Activated CD4-positive, alpha-beta T cell treated with anti-CD3 and anti-CD28 coated beads, Interleukin-2, Interleukin-6, amounts not matched to agents 100 ng/mL and 50 ng/mL, durations not matched to agents 16 hours and 8 hours (primary cell): ENCODE measurements at regions not wholly inside any gene's neighbourhood (a gene's known extent, or its start where the extent isn't known, plus 50 kb on each side); places are given as distances from the start of the nearest gene placed in this dataset.
"Not testable (repeated sequence)": the region's sequence is repeated elsewhere in the genome, so short reads cannot be mapped to it uniquely, and the experiment has no call there.

Experiments used
- DNase-seq: peaks from one replicate; pipeline ENCODE4 v3.0.0-alpha.2; 2020

DNA sequence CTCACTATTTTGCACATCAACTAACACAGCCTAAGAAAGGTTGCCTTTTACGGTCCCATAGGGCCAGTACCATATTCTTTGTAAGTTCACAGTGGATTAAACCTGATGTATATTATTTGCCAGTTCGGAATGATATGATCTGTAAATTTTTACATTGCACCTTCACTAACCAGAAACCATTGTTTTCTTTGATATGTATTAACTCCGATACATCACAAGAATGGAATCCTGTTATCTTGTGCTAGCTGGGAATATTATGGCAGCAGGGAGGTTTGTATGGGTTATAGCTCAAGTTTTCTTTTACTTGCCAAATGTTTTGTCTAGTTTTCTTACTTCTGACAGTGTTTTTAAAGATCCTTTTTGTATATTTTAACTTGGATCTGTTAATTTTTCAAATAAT lies 51.4 kb upstream of the S1PR1 start:
- DNase-seq, result no peak

DNA sequence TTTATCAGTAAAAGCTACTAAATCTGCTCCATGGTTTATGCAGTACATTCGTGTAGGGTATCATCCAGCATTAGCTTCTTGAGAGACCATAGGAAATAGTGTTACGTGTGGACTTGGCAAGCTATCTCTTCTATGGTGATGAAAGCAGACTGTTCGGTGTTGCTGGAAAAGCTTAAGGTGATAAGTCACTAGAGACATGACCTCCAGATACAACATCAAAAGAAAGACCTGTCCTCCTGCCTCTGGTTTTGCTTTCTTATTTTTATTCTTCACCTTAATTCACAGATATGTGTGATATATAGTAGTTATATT lies 53.5 kb upstream of the S1PR1 start:
- DNase-seq, result no peak

- DNase-seq, result no peak
These were observed 54.0 kb upstream of the S1PR1 start for GRCh38 chr1:101182627-101183387.

DNA sequence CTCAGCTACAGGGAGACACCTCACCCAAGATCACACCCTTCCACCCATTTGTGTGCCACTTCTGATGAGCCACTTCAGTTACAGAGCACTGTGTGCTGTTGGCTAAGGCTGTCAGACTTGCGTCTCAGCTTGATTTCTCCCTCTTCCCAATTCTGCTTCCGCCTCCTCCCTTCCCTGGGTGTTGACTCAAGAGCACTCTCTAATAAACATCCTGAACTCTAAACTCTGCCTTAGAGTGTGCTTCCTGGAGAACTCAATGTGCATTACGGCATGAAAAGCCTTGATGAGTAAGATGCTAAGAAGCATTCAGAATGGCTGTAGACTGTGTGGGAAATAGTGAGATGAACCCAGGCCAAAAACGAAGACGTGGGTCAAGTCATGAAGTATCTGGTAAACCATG lies 54.9 kb upstream of the S1PR1 start:
- DNase-seq, result no peak

DNA sequence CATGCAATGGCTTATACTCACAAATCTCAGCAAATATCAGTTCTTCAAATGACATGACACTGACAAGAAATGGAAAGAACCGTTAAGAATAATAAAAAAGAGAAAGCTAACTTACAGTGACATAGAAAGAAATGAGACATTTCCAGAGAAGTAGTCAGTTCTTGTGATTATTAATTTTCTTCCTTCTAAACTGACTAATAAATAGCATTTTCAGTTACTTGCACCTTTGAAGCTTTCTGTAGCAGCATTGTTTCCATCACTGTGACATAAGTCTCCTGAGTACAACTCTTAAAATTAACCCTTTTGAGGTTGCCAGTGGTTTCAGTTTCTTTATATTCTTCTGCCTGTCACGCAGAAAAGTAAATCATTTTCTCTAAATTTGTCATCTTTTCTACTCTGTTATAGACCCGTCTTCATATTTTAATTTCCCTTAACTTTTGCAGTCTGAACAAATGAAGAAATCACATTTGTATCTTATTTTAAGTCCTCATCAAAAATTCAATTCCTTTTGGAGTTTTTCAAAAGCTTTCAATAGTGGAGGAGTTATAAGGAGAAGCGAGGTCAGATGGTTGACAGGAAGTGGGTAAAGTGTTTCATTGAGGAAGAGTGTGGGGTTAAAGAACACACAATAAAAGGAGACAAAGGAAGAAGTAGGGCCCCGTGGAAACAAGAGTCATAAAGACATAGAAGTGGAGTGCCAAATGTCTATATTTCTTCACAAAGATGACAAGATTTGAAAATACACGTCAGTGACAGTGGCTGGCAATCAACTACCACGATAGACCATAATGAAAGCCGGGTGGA lies 57.9 kb upstream of the S1PR1 start:
- DNase-seq, result peak; percentile 91

DNA sequence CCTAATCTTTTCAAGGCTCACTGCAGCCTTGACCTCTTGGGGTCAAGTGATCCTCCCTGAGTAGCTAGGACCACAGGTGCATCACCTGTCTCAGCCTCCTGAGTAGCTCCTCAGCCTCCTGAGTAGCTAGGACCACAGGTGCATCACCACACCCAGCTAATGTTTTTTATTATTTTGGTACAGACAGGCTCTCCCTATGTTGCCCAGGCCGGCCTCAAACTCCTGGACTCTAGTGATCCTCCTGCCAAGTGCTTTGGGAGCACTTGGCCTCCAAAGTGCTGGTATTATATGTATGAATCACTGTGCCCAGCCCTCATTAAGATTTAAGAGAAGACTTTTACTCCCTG lies 58.5 kb upstream of the S1PR1 start:
- no peak for DNase-seq

- DNase-seq, result no peak
These were observed 60.9 kb upstream of the S1PR1 start for GRCh38 chr1:101175886-101176285.

DNA sequence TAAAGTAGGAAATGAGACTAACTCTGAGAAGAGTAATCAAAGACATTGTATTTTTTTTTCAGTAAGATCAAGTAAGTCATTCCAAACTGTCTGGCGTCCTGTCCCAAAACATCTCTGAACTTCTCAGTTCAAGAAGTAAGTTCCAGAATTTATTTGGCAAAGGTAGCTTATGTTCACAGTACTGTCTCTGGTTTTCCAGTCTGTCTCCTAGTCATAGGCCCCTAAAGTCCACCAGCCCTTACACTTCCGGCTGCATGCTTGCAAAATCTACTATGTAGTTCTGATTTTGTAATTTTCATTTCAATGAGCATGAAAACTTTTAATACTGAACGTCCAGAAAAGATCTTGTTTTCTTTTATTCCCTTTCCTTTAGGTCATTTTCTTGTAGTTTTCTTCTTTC lies 61.4 kb upstream of the S1PR1 start:
- DNase-seq, result no peak

DNA sequence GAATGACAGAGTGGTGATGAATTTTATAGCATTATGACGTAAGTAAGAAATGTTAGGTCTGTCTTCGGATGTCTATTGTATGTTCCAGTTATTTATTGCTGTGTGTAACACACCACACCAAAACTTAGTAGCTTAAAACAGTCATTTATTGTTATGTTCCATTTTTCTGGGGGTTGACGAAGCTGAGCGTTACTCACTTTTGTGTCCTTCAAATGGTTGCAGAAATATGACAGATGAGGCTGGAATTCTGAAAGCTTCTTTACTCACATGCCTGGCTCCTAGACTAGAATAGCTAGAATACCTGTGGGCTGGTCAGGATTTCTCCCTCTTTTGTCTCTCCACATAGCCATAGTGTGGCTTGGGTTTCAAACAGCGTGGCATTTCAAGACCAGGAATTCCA lies 62.1 kb upstream of the S1PR1 start:
- DNase-seq, result no peak

DNA sequence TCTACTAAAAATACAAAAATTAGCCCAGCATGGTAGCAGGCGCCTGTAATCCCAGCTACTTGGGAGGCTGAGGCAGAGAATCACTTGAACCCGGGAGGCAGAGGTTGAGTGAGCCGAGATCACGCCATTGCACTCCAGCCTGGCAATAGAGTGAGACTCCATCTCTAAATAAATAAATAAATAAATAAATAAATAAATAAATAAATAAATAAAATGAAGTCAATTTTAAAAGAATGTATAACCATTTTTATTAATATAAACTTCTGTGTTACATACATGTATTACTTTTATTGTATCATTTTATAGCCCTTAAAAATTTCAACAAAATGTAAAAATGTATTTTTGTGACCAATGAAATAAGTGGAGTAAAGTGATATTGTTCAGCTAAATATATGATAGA lies 62.5 kb upstream of the S1PR1 start:
- not testable (repeated sequence) for DNase-seq

DNA sequence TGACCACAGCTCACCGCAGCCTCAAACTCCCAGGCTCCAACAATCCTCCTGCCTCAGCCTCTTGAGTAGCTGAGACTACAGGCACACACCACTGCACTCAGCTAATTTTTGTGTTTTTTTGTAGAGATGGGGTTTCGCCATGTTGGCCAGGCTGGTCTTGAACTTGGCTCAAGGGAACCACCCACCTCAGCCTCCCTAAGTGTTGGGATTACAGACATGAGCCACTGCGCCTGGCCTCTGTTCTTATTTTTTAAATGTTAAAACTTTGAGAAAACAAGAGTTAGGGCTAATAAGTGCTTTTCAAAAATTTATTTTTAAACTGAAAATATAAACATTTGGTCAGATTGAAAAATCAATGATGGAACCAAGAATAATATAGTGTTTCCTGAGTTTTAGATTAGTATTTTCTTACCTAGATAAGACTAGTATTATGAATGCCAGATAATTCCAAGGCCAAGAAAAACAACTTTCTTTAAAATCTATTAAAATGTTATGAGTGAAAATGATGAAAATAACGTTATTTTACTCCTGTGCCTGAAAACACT lies 66.2 kb upstream of the S1PR1 start:
- no peak for DNase-seq

DNA sequence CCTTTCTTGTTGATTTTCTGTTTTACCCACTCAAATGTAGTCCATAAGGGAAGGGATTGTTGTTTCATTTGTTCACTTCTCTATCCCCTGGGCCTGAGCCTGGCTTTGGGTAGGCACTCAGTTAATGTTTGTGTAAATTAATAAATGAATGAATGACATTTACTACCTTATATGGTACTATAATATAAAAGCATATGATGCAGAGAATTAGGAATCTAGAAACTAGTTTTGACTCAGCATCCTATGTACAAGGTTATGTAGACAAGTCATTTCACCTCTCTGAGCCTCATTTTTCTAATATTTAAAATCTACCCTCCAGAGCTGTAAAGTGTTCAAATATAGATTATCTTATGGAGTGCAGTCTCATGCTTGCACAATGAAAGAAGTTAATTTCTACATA lies 68.9 kb upstream of the S1PR1 start:
- DNase-seq, result peak; percentile 64

DNA sequence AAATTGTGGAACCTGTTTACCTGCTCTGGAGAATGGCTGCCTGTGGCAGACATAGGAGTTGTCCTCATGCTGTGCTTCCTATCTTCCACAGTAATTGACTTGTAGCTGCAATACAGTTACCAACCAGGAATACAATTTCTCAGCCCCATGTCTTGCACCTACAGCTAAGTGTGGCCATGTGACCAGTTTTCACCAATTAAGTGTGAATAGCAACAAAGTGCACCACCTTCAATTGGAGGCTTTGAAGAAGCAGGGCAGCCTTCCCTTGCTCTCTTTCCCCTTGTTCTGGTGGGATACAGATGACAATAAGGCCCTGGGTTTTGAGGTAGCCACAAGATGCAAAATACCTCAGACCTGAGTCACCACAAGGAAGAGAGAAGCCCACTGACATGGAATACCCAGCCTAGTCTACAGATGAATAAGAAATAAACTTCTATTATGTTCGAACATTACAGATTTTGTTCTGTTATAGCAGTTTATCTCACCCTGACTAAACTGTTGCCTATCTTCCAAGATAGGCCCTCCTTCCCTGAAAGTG lies 70.2 kb upstream of the S1PR1 start:
- no peak for DNase-seq

GRCh38 chr1:101165954-101166353 lies 70.9 kb upstream of the S1PR1 start:
- DNase-seq, result no peak

- DNase-seq, result no peak
These were observed 71.3 kb upstream of the S1PR1 start for GRCh38 chr1:101165532-101165931.

GRCh38 chr1:101164776-101165175 lies 72.0 kb upstream of the S1PR1 start:
- DNase-seq, result no peak

DNA sequence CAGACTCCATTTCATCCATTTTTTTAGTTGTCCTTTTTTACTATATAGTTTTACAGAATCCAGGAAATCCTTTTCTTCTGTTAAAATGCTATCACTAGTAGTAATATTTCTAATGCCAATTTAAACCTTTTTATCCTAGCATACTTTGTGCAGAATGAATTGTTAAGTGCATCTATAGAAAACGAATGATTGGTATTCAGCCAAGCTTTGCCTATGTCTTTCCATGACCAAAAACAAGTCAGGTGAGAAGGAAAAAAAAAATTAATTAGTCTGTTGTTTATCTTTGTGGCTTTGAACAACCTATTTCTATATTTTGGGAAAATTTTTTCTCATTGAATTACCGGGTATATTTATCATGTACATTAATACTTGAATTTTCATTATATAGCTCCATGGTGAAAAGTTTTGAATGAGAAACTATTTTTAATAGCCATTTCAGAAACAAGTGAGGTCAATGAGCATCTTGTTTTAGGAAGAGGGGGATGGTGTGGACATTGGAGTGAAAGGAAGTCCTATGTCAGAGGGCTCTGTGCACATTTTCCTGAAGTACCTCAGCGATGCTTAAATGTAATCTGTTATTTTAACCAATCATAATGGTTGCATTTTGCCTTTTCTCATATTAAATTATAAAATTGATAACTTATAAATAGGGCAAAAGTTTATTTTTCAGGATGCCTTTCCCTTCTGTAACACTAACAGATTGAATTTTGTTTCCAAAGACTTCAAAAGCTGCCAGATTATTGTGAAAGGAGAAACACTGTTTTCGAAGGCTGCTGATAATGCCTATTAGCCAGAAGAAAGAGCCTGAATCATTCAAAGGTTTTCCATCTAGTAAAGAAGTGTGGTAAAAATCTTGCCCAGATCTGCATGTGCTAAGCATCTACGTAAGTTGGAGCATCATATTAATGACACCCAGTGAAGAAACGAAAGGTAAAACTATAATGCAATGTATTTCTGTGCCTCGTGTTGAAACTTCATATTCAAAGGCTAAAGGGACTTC lies 73.8 kb upstream of the S1PR1 start:
- no peak for DNase-seq

DNA sequence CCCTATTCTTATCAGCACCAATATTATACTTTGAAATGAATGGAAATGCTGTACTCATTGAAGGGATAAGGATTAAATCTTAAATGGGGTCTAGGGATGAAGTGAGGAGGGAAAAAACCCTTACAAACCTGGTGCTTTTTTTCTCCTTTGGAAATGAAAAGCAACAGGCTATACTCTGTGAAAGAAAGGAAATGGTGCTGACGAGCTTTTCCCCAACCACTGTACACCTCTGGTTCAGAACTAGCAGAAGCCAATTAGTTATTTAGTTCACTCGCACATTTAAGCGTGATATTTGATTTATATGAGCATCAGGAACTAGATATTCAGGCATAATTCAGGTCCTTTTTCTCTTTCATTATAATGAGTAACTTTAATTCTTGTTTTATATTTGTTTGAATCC lies 74.5 kb upstream of the S1PR1 start:
- no peak for DNase-seq

DNA sequence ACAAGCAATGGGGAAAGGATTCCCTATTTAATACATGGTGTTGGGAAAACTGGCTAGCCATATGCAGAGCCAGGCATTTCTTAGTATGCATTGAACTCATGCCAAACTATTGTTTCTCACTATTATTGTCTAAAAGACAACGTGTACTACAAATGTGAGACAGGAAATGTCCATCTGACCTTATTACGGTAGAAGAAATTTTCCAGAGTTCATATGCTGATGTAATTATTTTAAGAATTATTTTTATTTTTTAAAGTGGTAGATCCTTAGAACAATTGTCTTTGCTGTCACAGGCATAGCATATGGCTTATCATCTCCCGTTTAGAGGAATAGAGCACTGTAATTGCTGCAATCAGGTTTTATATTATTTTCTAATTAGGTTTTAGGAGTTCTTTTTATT lies 75.2 kb upstream of the S1PR1 start:
- no peak for DNase-seq

DNA sequence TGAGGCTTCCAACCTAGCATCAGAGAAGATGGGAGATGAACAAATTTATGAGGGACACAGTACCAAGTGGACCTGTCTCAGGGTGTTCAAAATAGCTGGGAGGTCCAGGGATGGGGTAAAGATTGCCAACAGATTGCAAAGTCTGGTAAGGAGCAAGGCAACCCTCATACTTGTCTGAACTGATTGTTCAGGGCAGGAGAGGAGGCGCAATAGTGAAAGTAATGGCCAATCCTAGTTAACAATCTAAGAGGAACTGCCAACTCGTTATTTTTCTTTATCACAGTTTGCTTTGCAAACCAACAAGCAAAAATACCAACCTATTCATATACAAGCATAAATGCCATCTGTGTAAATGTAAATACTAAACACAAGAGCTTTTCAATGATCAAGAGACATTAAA lies 78.4 kb upstream of the S1PR1 start:
- DNase-seq, result no peak

DNA sequence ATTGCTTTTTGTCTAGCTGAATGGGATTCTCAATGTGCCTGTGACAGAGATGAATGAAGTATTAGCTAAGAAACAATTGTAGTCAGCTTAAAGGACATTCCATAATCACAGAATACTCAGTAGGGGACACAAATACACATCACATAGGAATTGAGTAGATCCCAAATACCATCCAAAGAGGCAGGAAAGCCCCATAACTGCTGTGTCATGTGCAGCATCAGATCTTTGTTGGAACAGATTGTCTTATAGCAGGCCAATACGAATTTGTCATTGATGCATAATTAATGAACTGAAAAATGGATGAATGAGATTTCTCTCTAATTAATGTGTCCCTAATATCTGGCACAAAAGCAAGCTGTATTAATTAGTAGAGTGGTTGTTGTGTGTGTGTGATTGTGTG lies 82.3 kb upstream of the S1PR1 start:
- no peak for DNase-seq

GRCh38 chr1:101153692-101154091 lies 83.1 kb upstream of the S1PR1 start:
- no peak for DNase-seq

GRCh38 chr1:101152633-101153032 lies 84.2 kb upstream of the S1PR1 start:
- DNase-seq, result no peak
